OCI-LY7 (cell line): ENCODE measurements at regions not wholly inside any gene's neighbourhood (a gene's known extent, or its start where the extent isn't known, plus 50 kb on each side); places are given as distances from the start of the nearest gene placed in this dataset.

Source experiments
- EZH2phosphoT487 ChIP-seq: fragments of 200-600 bp; sonication (generic); IDR thresholded peaks from 2 replicates; pipeline ENCODE4 v1.6.1; 2018; ENCODE audit warnings: low read depth, borderline replicate concordance, mild to moderate bottlenecking, mixed run types, antibody characterized with exemption, low read length, moderate library complexity, mixed read lengths
- TF ChIP-seq, protein P1 (sequence below): fragments of 200-600 bp; sonication (generic); conservative IDR thresholded peaks from 2 replicates; pipeline ENCODE4 v1.5.1; 2014; ENCODE audit warnings: mild to moderate bottlenecking, antibody characterized with exemption, low read length, moderate library complexity, mixed read lengths

DNA sequence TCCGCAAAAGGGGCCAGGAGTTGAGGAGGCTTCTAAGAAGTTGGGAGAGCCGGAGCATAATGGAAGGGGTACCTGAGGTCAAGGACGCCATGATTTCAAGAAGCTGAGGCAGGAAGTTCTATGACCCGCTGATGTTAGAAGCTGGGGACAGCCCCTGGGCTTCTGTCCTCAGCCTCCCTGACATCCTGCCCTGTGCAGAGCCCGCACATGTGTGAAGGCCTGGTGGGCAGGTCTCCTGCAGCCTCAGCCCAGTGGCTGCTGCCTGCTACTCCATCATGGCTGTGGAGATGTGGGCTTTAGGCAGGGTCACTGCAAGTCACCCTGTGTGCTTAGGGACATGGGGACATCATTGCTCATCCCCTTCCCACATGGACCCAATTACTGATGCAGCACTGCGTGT is 53.8 kb upstream of the PCBD1 start:
- TF ChIP-seq, protein P1, sequence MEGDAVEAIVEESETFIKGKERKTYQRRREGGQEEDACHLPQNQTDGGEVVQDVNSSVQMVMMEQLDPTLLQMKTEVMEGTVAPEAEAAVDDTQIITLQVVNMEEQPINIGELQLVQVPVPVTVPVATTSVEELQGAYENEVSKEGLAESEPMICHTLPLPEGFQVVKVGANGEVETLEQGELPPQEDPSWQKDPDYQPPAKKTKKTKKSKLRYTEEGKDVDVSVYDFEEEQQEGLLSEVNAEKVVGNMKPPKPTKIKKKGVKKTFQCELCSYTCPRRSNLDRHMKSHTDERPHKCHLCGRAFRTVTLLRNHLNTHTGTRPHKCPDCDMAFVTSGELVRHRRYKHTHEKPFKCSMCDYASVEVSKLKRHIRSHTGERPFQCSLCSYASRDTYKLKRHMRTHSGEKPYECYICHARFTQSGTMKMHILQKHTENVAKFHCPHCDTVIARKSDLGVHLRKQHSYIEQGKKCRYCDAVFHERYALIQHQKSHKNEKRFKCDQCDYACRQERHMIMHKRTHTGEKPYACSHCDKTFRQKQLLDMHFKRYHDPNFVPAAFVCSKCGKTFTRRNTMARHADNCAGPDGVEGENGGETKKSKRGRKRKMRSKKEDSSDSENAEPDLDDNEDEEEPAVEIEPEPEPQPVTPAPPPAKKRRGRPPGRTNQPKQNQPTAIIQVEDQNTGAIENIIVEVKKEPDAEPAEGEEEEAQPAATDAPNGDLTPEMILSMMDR: no peak
- no peak for TF ChIP-seq EZH2phosphoT487
